WTC11 (cell line): ENCODE measurements at regions not wholly inside any gene's neighbourhood (a gene's known extent, or its start where the extent isn't known, plus 50 kb on each side); places are given as distances from the start of the nearest gene placed in this dataset.

ENCODE experiments used
- ATAC-seq: fragments of 200-7000 bp; cut with Tn5 transposase; 2 replicates; pipeline ENCODE4 v1.10.0; 2021; ENCODE audit warnings: mild to moderate bottlenecking, moderate library complexity
- CTCF ChIA-PET: fragments of 300-600 bp; sonication (Branson Sonifier 250); formaldehyde crosslinking; loops from one replicate; lab custom pipeline; 2021; ENCODE audit warnings: antibody characterized with exemption; lab: Charles Lee
- POLR2A ChIA-PET: fragments of 350-600 bp; sonication (Branson Sonifier 250); formaldehyde crosslinking; loops from one replicate; lab custom pipeline; 2021; ENCODE audit warnings: antibody characterized with exemption; lab: Charles Lee
- DNase-seq: peaks from one replicate; pipeline ENCODE4 v3.0.0; 2021; ENCODE audit warnings: low spot score
- H3K27ac Mint-ChIP-seq: 2 replicates; pipeline ENCODE4 v1.8.0; 2021; ENCODE audit warnings: mixed read lengths
- H3K27me3 Mint-ChIP-seq: 2 replicates; pipeline ENCODE4 v1.8.0; 2021; ENCODE audit warnings: low read depth, mild to moderate bottlenecking, moderate library complexity, mixed read lengths
- H3K36me3 Mint-ChIP-seq: 2 replicates; pipeline ENCODE4 v1.8.0; 2021; ENCODE audit warnings: mixed read lengths
- H3K4me1 Mint-ChIP-seq: 2 replicates; pipeline ENCODE4 v1.8.0; 2022; ENCODE audit warnings: mixed read lengths
- H3K4me3 Mint-ChIP-seq: 2 replicates; pipeline ENCODE4 v1.8.0; 2021; ENCODE audit warnings: mild to moderate bottlenecking, moderate library complexity, mixed read lengths
- H3K9me3 Mint-ChIP-seq: 2 replicates; pipeline ENCODE4 v1.8.0; 2021; ENCODE audit warnings: mixed read lengths
- ARID4B ChIP-seq: sonication (generic); formaldehyde crosslinking; IDR thresholded peaks from 2 replicates; pipeline ENCODE4 v1.8.0; 2023; ENCODE audit warnings: missing genetic modification reagents, mild to moderate bottlenecking, borderline replicate concordance
- GABPB1 ChIP-seq: sonication (generic); formaldehyde crosslinking; IDR thresholded peaks from 2 replicates; pipeline ENCODE4 v1.8.1; 2023; ENCODE audit warnings: mild to moderate bottlenecking, missing genetic modification reagents
- NR3C1 ChIP-seq: sonication (generic); formaldehyde crosslinking; conservative IDR thresholded peaks from 2 replicates; pipeline ENCODE4 v1.8.1; 2023; ENCODE audit warnings: low read depth, mild to moderate bottlenecking, missing genetic modification reagents
- SMAD4 ChIP-seq: sonication (generic); formaldehyde crosslinking; IDR thresholded peaks from 2 replicates; pipeline ENCODE4 v1.8.0; 2022; ENCODE audit warnings: mild to moderate bottlenecking, missing genetic modification reagents
- SOX15 ChIP-seq: fragments of 250-450 bp; sonication (Bioruptor Pico); IDR thresholded peaks from 2 replicates; pipeline ENCODE4 v1.9.0; 2021; ENCODE audit warnings: mild to moderate bottlenecking
- TP53 ChIP-seq: sonication (generic); formaldehyde crosslinking; IDR thresholded peaks from 2 replicates; pipeline ENCODE4 v1.8.1; 2023; ENCODE audit warnings: mild to moderate bottlenecking, missing genetic modification reagents
- ZNF121 ChIP-seq: sonication (generic); formaldehyde crosslinking; IDR thresholded peaks from 2 replicates; pipeline ENCODE4 v1.8.0; 2023; ENCODE audit warnings: missing genetic modification reagents
- ZNF232 ChIP-seq: sonication (generic); formaldehyde crosslinking; IDR thresholded peaks from 2 replicates; pipeline ENCODE4 v1.8.0; 2022; ENCODE audit warnings: mild to moderate bottlenecking, missing genetic modification reagents
- TF ChIP-seq, protein P1 (sequence below): sonication (generic); formaldehyde crosslinking; IDR thresholded peaks from 2 replicates; pipeline ENCODE4 v1.8.1; 2022; ENCODE audit warnings: low read depth, missing genetic modification reagents, borderline replicate concordance
- TF ChIP-seq, protein P2 (sequence below): sonication (generic); formaldehyde crosslinking; IDR thresholded peaks from 2 replicates; pipeline ENCODE4 v1.8.1; 2022; ENCODE audit warnings: mild to moderate bottlenecking, moderate library complexity, missing genetic modification reagents
- TF ChIP-seq, protein P3 (sequence below): sonication (generic); formaldehyde crosslinking; IDR thresholded peaks from 2 replicates; pipeline ENCODE4 v1.8.1; 2023; ENCODE audit warnings: mild to moderate bottlenecking, missing genetic modification reagents
- TF ChIP-seq, protein P4 (sequence below): sonication (generic); formaldehyde crosslinking; IDR thresholded peaks from 2 replicates; pipeline ENCODE4 v1.8.0; 2022; ENCODE audit warnings: missing genetic modification reagents

- TF ChIP-seq ZNF232, result no peak
- Mint-ChIP-seq H3K4me3 (no peak overlapping the region), H3K36me3 (0 out of 2 replicates have a peak, but pooled peaks cover 5% of the 10 kb centered on the region), H3K9me3 (peaks cover 11% of the 10 kb centered on the region), H3K4me1 (no peaks in the 10 kb centered on the region), H3K27ac (no peak overlapping the region), H3K27me3 (no peaks in the 10 kb centered on the region)
- no peak for DNase-seq
- no peak for ATAC-seq
- ChIA-PET CTCF (no interaction called here), POLR2A (no interaction called here)
Measured at GRCh38 chr1:104856091-104856490, 1106.4 kb downstream of the AMY1C start.

DNA sequence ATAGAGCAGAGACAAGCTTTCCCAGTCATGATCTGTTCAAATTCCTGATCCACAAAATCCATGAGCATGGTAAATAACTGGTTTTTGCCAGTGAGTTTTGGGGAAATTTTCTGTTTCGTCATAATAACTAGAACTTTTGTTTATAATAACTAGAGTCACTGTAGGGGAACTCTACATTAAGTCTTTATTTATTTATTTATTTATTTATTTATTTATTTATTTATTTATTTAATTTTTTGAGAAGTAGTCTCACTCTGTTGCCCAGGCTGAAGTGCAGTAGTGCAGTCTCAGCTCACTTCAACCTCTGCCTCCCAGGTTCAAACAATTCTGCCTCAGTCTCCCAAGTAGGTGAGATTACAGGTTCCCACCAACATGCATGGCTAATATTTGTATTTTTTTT lies 1106.8 kb downstream of the AMY1C start:
- H3K27me3 Mint-ChIP-seq, result no peaks in the 10 kb centered on the region
- DNase-seq, result no peak
- no peaks in the 10 kb centered on the region for H3K4me1 Mint-ChIP-seq
- CTCF ChIA-PET, result no interaction called here
- H3K27ac Mint-ChIP-seq, result no peak overlapping the region
- H3K9me3 Mint-ChIP-seq, result peaks cover 11% of the 10 kb centered on the region
- H3K4me3 Mint-ChIP-seq, result no peak overlapping the region
- TF ChIP-seq, protein P1, sequence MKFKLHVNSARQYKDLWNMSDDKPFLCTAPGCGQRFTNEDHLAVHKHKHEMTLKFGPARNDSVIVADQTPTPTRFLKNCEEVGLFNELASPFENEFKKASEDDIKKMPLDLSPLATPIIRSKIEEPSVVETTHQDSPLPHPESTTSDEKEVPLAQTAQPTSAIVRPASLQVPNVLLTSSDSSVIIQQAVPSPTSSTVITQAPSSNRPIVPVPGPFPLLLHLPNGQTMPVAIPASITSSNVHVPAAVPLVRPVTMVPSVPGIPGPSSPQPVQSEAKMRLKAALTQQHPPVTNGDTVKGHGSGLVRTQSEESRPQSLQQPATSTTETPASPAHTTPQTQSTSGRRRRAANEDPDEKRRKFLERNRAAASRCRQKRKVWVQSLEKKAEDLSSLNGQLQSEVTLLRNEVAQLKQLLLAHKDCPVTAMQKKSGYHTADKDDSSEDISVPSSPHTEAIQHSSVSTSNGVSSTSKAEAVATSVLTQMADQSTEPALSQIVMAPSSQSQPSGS (CRISPR knock-in tag), result no peak
- no peak for TF ChIP-seq GABPB1 (CRISPR knock-in tag)
- TF ChIP-seq, protein P2, sequence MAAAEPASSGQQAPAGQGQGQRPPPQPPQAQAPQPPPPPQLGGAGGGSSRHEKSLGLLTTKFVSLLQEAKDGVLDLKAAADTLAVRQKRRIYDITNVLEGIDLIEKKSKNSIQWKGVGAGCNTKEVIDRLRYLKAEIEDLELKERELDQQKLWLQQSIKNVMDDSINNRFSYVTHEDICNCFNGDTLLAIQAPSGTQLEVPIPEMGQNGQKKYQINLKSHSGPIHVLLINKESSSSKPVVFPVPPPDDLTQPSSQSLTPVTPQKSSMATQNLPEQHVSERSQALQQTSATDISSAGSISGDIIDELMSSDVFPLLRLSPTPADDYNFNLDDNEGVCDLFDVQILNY, result no peak
- TF ChIP-seq, protein P3, sequence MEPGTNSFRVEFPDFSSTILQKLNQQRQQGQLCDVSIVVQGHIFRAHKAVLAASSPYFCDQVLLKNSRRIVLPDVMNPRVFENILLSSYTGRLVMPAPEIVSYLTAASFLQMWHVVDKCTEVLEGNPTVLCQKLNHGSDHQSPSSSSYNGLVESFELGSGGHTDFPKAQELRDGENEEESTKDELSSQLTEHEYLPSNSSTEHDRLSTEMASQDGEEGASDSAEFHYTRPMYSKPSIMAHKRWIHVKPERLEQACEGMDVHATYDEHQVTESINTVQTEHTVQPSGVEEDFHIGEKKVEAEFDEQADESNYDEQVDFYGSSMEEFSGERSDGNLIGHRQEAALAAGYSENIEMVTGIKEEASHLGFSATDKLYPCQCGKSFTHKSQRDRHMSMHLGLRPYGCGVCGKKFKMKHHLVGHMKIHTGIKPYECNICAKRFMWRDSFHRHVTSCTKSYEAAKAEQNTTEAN (CRISPR knock-in tag), result no peak
- no peak for TF ChIP-seq TP53 (CRISPR knock-in tag)
- TF ChIP-seq SOX15 (CRISPR knock-in tag), result no peak
- TF ChIP-seq ZNF121 (CRISPR knock-in tag), result no peak
- no peak for TF ChIP-seq SMAD4 (CRISPR knock-in tag)
- TF ChIP-seq, protein P4, sequence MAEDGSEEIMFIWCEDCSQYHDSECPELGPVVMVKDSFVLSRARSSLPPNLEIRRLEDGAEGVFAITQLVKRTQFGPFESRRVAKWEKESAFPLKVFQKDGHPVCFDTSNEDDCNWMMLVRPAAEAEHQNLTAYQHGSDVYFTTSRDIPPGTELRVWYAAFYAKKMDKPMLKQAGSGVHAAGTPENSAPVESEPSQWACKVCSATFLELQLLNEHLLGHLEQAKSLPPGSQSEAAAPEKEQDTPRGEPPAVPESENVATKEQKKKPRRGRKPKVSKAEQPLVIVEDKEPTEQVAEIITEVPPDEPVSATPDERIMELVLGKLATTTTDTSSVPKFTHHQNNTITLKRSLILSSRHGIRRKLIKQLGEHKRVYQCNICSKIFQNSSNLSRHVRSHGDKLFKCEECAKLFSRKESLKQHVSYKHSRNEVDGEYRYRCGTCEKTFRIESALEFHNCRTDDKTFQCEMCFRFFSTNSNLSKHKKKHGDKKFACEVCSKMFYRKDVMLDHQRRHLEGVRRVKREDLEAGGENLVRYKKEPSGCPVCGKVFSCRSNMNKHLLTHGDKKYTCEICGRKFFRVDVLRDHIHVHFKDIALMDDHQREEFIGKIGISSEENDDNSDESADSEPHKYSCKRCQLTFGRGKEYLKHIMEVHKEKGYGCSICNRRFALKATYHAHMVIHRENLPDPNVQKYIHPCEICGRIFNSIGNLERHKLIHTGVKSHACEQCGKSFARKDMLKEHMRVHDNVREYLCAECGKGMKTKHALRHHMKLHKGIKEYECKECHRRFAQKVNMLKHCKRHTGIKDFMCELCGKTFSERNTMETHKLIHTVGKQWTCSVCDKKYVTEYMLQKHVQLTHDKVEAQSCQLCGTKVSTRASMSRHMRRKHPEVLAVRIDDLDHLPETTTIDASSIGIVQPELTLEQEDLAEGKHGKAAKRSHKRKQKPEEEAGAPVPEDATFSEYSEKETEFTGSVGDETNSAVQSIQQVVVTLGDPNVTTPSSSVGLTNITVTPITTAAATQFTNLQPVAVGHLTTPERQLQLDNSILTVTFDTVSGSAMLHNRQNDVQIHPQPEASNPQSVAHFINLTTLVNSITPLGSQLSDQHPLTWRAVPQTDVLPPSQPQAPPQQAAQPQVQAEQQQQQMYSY (CRISPR knock-in tag), result no peak
- TF ChIP-seq NR3C1 (CRISPR knock-in tag), result no peak
- TF ChIP-seq ARID4B (CRISPR knock-in tag), result no peak
- TF ChIP-seq, all 79 proteins: peak for 0
- 0 out of 2 replicates have a peak, but pooled peaks cover 5% of the 10 kb centered on the region for H3K36me3 Mint-ChIP-seq
- POLR2A ChIA-PET, result no interaction called here
- no peak for ATAC-seq
